NCI-H2196 (cell line): ENCODE measurements at regions not wholly inside any gene's neighbourhood (a gene's known extent, or its start where the extent isn't known, plus 50 kb on each side); places are given as distances from the start of the nearest gene placed in this dataset.

Experiments used
- DNase-seq: peaks from one replicate; lab custom pipeline; 2025; ENCODE audit not compliant: unreplicated experiment; lab: John Stamatoyannopoulos, UW

- DNase-seq, result no peak
These were observed 64.5 kb upstream of the WDR1 start for GRCh38 chr4:10180927-10181744.

DNA sequence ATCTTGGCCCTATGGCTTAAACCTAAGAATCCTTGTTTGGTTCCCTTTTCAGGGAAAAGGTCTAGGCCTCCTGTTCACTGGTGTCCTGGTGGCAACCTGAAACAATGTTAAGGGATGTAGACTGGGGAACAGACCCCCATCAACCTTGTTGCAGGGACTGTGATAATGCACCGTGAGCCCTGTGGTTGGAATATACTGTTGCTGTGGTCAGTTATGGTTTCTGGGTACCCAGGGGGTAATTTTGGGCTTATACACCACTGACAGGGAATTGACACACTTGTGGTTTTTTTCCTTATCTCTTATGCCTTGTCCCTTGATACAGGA, 64.0 kb upstream of the WDR1 start:
- no peak for DNase-seq

- DNase-seq, result no peak
These were observed 63.5 kb upstream of the WDR1 start for GRCh38 chr4:10179957-10180602.

GRCh38 chr4:10178763-10179162, 62.2 kb upstream of the WDR1 start:
- no peak for DNase-seq

- no peak for DNase-seq
These were observed 59.0 kb upstream of the WDR1 start for GRCh38 chr4:10175626-10176025.

GRCh38 chr4:10173754-10174749, 57.5 kb upstream of the WDR1 start:
- peak; percentile 72 for DNase-seq

GRCh38 chr4:10173037-10173753, 56.6 kb upstream of the WDR1 start:
- peak; percentile 77 for DNase-seq

DNA sequence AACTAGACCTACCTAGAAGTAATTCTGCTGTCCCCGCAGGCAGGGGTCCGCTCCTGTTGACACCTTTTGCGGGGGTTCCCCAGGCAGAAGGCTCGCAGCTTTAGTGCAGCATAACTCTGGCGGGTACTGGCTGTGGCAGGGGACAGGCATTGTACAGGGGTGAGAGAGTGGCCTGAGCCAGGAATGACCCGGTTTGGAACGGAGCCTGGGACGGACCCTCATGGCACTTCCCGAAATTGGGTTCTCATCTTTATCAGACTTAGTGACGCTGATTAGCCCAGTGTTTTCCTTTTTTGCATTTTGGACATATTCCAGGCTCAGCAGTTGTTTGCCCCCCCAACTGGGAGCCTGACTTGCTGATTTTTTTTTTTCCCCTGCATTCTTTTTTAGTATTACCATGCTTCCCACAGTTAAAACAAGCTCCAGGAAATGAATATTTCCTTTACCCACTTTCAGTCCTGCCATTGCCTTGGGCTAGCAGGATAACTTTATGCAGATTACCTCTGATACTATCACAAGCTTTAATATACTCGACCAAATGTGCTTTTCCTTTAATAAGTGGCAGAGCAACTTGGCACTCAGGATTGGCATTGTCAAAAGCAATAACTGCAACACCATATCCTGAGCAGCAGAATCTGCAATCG, 55.8 kb upstream of the WDR1 start:
- DNase-seq, result no peak

DNA sequence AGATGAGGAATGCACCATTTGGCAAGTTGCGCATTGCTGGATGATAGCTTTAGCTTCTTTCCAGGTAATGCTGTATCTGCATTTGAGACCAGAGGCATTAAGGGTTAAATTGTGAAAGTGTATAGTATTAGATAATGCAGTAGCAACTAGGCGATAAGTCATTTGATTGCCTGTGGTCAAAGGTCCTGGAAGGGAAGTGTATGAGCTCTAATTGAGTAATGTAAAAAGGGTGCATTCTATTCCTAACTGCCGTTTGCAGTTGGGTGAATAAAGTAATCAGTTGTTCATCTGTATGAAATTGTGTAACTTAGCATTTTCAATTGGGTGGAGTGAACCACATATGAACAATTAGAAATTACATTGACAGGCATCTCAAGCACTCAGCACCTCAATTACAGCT, 54.5 kb upstream of the WDR1 start:
- no peak for DNase-seq

DNA sequence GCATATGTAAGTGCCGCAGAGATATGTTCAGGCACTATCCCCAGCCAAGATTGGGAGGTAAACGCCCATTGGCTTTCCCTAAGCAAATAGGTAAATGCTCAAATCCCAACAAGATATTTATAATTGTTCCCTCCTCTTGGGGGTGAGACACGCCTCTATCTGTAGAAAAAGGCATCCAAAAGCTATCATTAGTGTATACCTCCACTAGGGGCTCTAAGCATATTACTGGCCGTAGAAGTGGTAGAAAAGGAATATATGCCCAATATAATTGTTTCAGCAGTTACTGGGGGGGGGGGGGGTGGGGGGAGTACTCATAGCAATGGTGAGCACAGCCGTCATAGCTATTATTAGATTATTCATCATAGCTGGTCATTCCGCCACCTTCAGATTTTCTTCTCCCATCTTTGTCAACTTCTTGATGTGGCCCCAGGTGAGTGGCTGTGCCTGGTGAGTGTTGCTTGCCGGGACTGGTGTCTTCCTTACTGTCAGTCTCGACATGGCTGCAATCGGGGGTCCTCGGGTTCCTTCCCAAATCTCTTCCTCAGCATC, 53.3 kb upstream of the WDR1 start:
- DNase-seq, result no peak

- DNase-seq, result no peak
These were observed 51.6 kb upstream of the WDR1 start for GRCh38 chr4:10168151-10168550.

GRCh38 chr4:10167201-10167600, 50.6 kb upstream of the WDR1 start:
- DNase-seq, result no peak
